ENCODE measurements at regions not wholly inside any gene's neighbourhood (a gene's known extent, or its start where the extent isn't known, plus 50 kb on each side); places are given as distances from the start of the nearest gene placed in this dataset.

- Mint-ChIP-seq H3K4me3 (no peak overlapping the region), H3K27me3 (ENCODE audit: low read depth) (peaks cover under 1% of the 10 kb centered on the region), H3K27ac (ENCODE audit: unreplicated experiment) (no peak overlapping the region), H3K9me3 (no peaks in the 10 kb centered on the region), H3K4me1 (peaks cover 6% of the 10 kb centered on the region), H3K36me3 (ENCODE audit: low read depth) (no peaks in the 10 kb centered on the region)
- TF ChIP-seq CTCF (conservative IDR thresholded peaks at IDR 0.05): no peak
- DNase-seq (ENCODE audit: low read depth, low spot score): no peak
Observed at GRCh38 chr20:57104651-57105204, 161.7 kb downstream of the BMP7 start.

- peaks cover 6% of the 10 kb centered on the region for H3K4me1 Mint-ChIP-seq
- no peaks in the 10 kb centered on the region for H3K9me3 Mint-ChIP-seq
- DNase-seq (ENCODE audit: low read depth, low spot score): no peak
- no peaks in the 10 kb centered on the region for H3K36me3 Mint-ChIP-seq (ENCODE audit: low read depth)
- H3K4me3 Mint-ChIP-seq: no peak overlapping the region
- TF ChIP-seq CTCF (conservative IDR thresholded peaks at IDR 0.05): no peak
- H3K27ac Mint-ChIP-seq (ENCODE audit: unreplicated experiment): peak overlapping the region; percentile 70
- no peaks in the 10 kb centered on the region for H3K27me3 Mint-ChIP-seq (ENCODE audit: low read depth)
Observed at GRCh38 chr20:57106030-57106682, 160.3 kb downstream of the BMP7 start.

GRCh38 chr20:57106692-57107091 lies 159.7 kb downstream of the BMP7 start:
- no peak for TF ChIP-seq CTCF (conservative IDR thresholded peaks at IDR 0.05)
- Mint-ChIP-seq H3K27ac (ENCODE audit: unreplicated experiment) (no peak overlapping the region), H3K4me1 (peaks cover 6% of the 10 kb centered on the region), H3K4me3 (no peak overlapping the region), H3K27me3 (ENCODE audit: low read depth) (no peaks in the 10 kb centered on the region), H3K36me3 (ENCODE audit: low read depth) (no peaks in the 10 kb centered on the region), H3K9me3 (no peaks in the 10 kb centered on the region)
- DNase-seq (ENCODE audit: low read depth, low spot score): no peak

GRCh38 chr20:57107208-57107607 lies 159.2 kb downstream of the BMP7 start:
- H3K27me3 Mint-ChIP-seq (ENCODE audit: low read depth): no peaks in the 10 kb centered on the region
- DNase-seq (ENCODE audit: low read depth, low spot score): no peak
- no peak for TF ChIP-seq CTCF (conservative IDR thresholded peaks at IDR 0.05)
- no peaks in the 10 kb centered on the region for H3K36me3 Mint-ChIP-seq (ENCODE audit: low read depth)
- no peaks in the 10 kb centered on the region for H3K9me3 Mint-ChIP-seq
- H3K27ac Mint-ChIP-seq (ENCODE audit: unreplicated experiment): no peak overlapping the region
- H3K4me1 Mint-ChIP-seq: peaks cover 6% of the 10 kb centered on the region
- no peak overlapping the region for H3K4me3 Mint-ChIP-seq

GRCh38 chr20:57108218-57108617 lies 158.2 kb downstream of the BMP7 start:
- Mint-ChIP-seq H3K36me3 (ENCODE audit: low read depth) (no peaks in the 10 kb centered on the region), H3K9me3 (no peaks in the 10 kb centered on the region), H3K27me3 (ENCODE audit: low read depth) (no peaks in the 10 kb centered on the region), H3K27ac (ENCODE audit: unreplicated experiment) (no peak overlapping the region), H3K4me3 (no peak overlapping the region), H3K4me1 (peaks cover 6% of the 10 kb centered on the region)
- TF ChIP-seq CTCF (conservative IDR thresholded peaks at IDR 0.05): no peak
- DNase-seq (ENCODE audit: low read depth, low spot score): no peak
